ENCODE measurements at regions not wholly inside any gene's neighbourhood (a gene's known extent, or its start where the extent isn't known, plus 50 kb on each side); places are given as distances from the start of the nearest gene placed in this dataset.
A peak's percentile ranks its signal among the peaks of the same experiment; 100 is the strongest.

DNA sequence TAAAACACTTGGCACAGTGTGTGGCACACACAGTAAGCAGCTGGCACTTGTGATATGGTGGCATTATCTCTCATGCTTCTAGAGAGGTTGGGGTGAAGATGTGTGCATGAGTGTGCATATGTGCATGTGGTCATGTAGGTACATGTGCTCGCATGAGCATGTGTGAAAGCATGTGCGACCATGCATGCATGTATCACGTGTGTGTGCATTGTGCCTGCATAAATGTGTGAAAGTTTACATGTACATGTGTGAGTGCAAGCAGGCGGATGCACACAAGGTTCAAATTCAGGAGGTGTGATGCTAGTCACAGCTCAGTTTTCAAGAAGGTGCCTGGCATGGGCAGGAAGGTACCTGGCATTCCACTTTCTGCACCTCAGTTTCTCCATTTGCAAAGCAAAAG is 59.0 kb upstream of the UQCRFS1 start:
- Histone ChIP-seq H3K4me3 (no peak overlapping the region), H3K9me3 (no peaks in the 10 kb centered on the region), H3K27ac (no peak overlapping the region), H3K4me1 (no peaks in the 10 kb centered on the region), H3K36me3 (no peaks in the 10 kb centered on the region), H3K27me3 (peaks cover 0 to 18% of the 10 kb centered on the region in 2 donors)
- TF ChIP-seq, protein P1, sequence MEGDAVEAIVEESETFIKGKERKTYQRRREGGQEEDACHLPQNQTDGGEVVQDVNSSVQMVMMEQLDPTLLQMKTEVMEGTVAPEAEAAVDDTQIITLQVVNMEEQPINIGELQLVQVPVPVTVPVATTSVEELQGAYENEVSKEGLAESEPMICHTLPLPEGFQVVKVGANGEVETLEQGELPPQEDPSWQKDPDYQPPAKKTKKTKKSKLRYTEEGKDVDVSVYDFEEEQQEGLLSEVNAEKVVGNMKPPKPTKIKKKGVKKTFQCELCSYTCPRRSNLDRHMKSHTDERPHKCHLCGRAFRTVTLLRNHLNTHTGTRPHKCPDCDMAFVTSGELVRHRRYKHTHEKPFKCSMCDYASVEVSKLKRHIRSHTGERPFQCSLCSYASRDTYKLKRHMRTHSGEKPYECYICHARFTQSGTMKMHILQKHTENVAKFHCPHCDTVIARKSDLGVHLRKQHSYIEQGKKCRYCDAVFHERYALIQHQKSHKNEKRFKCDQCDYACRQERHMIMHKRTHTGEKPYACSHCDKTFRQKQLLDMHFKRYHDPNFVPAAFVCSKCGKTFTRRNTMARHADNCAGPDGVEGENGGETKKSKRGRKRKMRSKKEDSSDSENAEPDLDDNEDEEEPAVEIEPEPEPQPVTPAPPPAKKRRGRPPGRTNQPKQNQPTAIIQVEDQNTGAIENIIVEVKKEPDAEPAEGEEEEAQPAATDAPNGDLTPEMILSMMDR (IDR thresholded peaks at IDR 0.05): no peak
- peak in 1 of 2 donors; percentile 27 for DNase-seq
- intact Hi-C loops (cut with DNase I; ENCODE audit: low total_unique reads): no loop called here

DNA sequence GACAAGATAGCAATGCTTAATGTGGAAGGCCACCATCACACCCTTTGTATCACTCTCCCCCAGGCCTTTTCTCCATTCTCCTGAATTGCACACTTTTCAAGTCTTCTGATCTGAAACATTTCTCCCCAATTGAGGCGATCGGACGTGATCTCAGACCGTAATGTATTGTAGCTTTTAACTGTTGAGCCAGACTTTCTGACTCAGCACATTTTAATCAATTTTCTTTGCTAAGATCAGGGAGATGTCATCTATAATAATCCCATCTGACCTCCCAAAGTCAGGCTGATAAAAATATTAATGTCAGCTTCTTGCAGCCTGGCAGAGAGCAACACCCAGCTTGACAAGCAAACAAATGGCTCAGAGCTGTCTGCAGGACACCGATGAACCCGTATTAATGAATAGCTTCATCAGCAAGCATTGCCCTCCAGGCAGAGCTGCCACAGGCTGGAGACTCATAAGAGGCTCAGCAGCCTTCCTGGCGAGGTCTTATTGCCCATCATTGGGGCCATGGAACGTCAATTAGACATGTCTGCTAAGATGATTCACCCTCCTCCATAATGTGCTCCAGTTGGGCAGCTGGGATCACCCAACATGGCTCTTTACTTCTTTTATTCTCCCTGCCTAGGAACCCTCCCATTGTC is 60.2 kb upstream of the UQCRFS1 start:
- H3K27ac ChIP-seq: no peak overlapping the region
- no peaks in the 10 kb centered on the region for H3K9me3 ChIP-seq
- no peaks in the 10 kb centered on the region for H3K4me1 ChIP-seq
- no peak overlapping the region for H3K4me3 ChIP-seq
- intact Hi-C loops (cut with DNase I; ENCODE audit: low total_unique reads): no loop called here
- H3K36me3 ChIP-seq: no peaks in the 10 kb centered on the region
- TF ChIP-seq, protein P1 (IDR thresholded peaks at IDR 0.05): no peak
- DNase-seq: no peak
- peaks cover 0 to 19% of the 10 kb centered on the region in 2 donors for H3K27me3 ChIP-seq

DNA sequence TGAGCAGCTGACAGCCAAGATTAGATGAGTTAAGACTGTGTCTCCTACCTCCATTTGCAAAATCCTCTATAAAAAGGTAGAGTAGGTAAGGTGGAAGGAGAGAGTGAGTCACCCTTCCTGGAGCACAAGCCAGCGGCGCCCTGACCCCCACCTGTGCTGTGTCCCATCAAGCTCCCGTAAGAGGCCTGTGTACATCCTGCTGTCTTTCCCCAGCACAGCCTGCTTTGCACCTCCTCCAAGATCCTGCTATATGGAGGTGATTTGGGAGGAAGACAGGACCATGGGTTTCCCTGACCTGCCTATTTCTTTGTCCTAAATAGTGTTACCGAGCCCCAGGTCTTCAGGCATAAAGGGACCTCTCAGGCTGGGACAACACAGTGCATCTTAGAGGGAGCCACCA is 62.3 kb upstream of the UQCRFS1 start:
- peak in 1 of 2 donors; percentile 41 for DNase-seq
- H3K9me3 ChIP-seq: no peaks in the 10 kb centered on the region
- intact Hi-C loops (cut with DNase I; ENCODE audit: low total_unique reads): no loop called here

DNA sequence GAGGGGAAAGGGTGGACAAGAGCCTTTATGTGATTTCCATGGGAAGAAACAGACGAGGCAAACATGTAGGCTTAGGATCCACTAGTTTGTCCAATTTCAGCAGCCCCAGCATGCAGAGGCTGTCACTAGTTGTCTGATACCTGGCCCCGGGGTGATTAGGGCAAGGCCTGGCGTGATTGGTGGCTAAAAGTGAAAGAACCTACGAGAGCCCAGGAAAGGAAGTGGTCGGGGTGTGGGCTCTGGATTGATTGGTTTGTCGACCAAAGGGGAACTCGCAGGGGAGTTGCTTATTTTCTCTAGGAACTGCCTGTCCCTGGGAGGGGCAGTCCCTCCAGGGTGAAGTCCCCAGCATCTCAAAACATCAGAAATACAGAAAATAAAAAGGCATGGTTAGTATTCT is 64.2 kb upstream of the UQCRFS1 start:
- Histone ChIP-seq H3K4me3 (no peak overlapping the region), H3K9me3 (no peaks in the 10 kb centered on the region), H3K27me3 (peaks cover 0 to 2% of the 10 kb centered on the region in 2 donors), H3K4me1 (no peaks in the 10 kb centered on the region), H3K36me3 (no peaks in the 10 kb centered on the region), H3K27ac (no peak overlapping the region)
- DNase-seq: no peak
- intact Hi-C loops (cut with DNase I; ENCODE audit: low total_unique reads): no loop called here
- TF ChIP-seq, protein P1 (IDR thresholded peaks at IDR 0.05): no peak

More for the DNA sequence above, 62.3 kb upstream of the UQCRFS1 start:
- H3K36me3 ChIP-seq: no peaks in the 10 kb centered on the region
- no peak overlapping the region for H3K4me3 ChIP-seq
- no peaks in the 10 kb centered on the region for H3K4me1 ChIP-seq
- no peak overlapping the region for H3K27ac ChIP-seq
- H3K27me3 ChIP-seq: peaks cover 0 to 6% of the 10 kb centered on the region in 2 donors
- TF ChIP-seq, protein P1 (IDR thresholded peaks at IDR 0.05): no peak

DNA sequence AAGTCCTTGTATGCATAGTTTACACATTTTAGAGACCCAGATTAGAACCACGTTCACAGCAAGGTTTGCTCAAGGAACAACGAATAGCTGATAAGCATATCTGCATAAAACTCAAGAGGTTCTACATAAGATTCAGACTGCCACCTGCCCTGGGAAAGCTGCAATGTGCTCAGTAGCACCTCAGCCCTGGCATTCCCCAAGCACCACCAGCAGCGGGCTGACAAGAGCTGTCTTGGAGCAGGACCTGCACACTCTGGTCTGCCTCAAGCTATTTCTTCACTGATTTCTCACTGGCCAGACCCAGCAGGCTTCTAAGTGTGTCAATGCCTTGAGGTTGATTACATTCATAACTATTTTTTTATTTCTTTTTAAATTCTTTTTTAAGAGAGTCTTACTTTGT is 65.8 kb upstream of the UQCRFS1 start:
- DNase-seq: peak in 1 of 2 donors; percentile 21
- no peaks in the 10 kb centered on the region for H3K4me1 ChIP-seq
- TF ChIP-seq, protein P1 (IDR thresholded peaks at IDR 0.05): no peak
- H3K4me3 ChIP-seq: no peak overlapping the region
- peaks cover 0 to 17% of the 10 kb centered on the region in 2 donors for H3K27me3 ChIP-seq
- no peaks in the 10 kb centered on the region for H3K9me3 ChIP-seq
- H3K36me3 ChIP-seq: no peaks in the 10 kb centered on the region
- H3K27ac ChIP-seq: no peak overlapping the region
- intact Hi-C loops (cut with DNase I; ENCODE audit: low total_unique reads): no loop called here
